Cardiac fibroblast (primary cell): ENCODE measurements at regions not wholly inside any gene's neighbourhood (a gene's known extent, or its start where the extent isn't known, plus 50 kb on each side); places are given as distances from the start of the nearest gene placed in this dataset.
A peak's percentile ranks its signal among the peaks of the same experiment; 100 is the strongest.

Experiments
- DNase-seq, 2 donors: peaks; one replicate each; pipeline versions ENCODE4 v3.0.0 to v3.0.0-alpha.2; 2010; ENCODE audit warnings: low read depth in 2 of 2
- H3K4me3 ChIP-seq, 2 donors: replicated peaks in 1 of 2; 1 replicate in 1 of 2; 2 replicates in 1 of 2; pipeline ENCODE4 v1.5.1; 2011; ENCODE audit warnings: low read depth in 2 of 2, low read length in 2 of 2, mild to moderate bottlenecking in 2 of 2, moderate library complexity in 1 of 2
- CTCF ChIP-seq: IDR thresholded peaks from one replicate; pipeline ENCODE4 v1.5.1; 2011; ENCODE audit warnings: low read depth, mild to moderate bottlenecking, low read length, inconsistent platforms

GRCh38 chr3:171972871-171973348 is 66.5 kb upstream of the FNDC3B start:
- TF ChIP-seq CTCF, result no peak
- no peak overlapping the region for H3K4me3 ChIP-seq
- peak in 1 of 2 donors; percentile 73 for DNase-seq

GRCh38 chr3:171974986-171975837 is 64.2 kb upstream of the FNDC3B start:
- TF ChIP-seq CTCF, result no peak
- no peak overlapping the region for H3K4me3 ChIP-seq
- DNase-seq, result peak; percentile 54 to 90

- TF ChIP-seq CTCF, result no peak
- H3K4me3 ChIP-seq, result no peak overlapping the region
- peak; percentile 47 to 71 for DNase-seq
Measured at GRCh38 chr3:171976526-171976925, 62.9 kb upstream of the FNDC3B start.

- no peak for DNase-seq
- TF ChIP-seq CTCF, result no peak
- H3K4me3 ChIP-seq, result no peak overlapping the region
Measured at GRCh38 chr3:171977441-171977840, 61.9 kb upstream of the FNDC3B start.

GRCh38 chr3:171977860-171978259 is 61.5 kb upstream of the FNDC3B start:
- DNase-seq, result peak in 1 of 2 donors; percentile 25
- TF ChIP-seq CTCF, result no peak
- H3K4me3 ChIP-seq, result no peak overlapping the region

- no peak overlapping the region for H3K4me3 ChIP-seq
- no peak for DNase-seq
- no peak for TF ChIP-seq CTCF
Measured at GRCh38 chr3:171978390-171978789, 61.0 kb upstream of the FNDC3B start.
